Activated T-helper 1 cell treated with anti-CD3 and anti-CD28 coated beads, Interleukin-2, amount 50 U/mL, for 16 hours (primary cell): ENCODE measurements at regions not wholly inside any gene's neighbourhood (a gene's known extent, or its start where the extent isn't known, plus 50 kb on each side); places are given as distances from the start of the nearest gene placed in this dataset.

Source experiments
- DNase-seq, 2 donors: peaks; one replicate each; pipeline ENCODE4 v3.0.0-alpha.2; 2020; ENCODE audit warnings: low read depth in 1 of 2, low spot score in 1 of 2

DNA sequence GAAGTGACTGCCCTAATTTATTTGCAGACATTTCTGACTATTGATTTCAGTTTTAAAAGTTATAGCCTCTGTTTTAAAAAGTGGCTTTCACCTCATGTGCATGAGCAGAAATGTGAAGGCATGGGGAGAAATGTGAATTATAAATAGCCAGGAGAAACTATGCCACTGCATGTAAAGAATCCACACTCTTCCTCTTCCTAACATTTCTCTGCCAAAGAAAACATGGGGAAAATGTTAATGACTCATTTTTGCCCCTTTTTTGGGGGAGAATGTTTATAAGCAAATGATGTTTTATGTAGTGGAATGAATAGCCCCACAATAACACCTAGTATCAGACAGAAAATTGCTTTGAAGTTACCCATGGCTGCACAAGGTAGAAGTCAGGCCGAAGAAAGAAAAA, 249.0 kb upstream of the TANK start:
- DNase-seq = no peak

DNA sequence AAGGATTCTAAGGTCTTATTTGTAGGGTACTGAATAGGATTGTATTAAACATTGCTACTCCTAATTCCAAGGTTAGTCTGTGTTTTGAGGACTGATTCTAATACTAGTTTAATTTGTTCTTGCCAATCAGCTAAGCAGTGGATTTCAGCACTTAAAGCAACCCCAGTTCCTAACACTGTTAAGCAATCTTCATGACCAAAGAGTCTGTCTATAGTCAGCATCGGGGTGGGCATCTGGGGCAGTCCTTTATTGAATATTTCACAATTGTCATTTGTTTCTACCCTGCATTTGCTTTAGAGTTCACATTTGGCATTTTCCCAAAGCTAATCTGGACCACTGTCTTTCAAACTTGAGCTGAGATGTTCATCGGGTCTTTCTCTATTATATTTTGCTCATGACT, 248.0 kb upstream of the TANK start:
- DNase-seq = no peak

DNA sequence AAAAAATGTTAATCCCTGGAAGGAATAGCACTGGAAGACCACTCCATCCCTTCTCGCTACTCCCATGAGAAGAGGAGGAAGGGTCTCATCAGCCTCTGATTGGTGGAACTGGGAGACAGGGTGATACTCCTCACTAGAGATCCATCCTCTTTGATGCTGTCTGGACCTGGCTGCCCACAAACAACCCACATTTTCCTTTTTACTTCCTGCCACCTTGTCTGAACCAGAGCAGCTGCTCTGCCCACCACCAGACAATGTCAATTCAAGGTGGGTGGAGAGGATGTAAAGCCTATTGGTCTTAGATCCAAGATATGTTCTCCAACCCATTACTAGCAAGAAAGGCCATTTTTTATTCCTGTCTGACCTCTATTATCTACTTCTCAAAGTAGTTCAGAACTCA, 246.9 kb upstream of the TANK start:
- DNase-seq = no peak

DNA sequence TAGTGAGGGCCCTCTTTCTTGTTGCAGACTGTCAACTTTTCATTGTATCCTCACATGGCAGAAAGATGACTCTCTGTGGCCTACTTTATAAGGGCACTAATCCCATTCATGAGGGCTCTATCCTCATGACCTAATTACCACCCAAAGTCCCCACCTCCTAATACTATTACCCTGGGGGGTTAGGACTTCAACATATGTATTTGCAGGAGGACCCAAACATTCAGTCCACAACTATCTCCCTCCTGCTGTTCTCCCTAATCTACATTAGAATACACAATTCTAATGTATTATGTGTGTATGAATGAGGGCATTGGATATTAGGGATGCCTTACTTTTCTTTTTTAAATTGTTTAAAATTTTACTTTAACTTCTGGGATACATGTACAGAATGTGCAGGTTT, 246.0 kb upstream of the TANK start:
- DNase-seq = no peak

DNA sequence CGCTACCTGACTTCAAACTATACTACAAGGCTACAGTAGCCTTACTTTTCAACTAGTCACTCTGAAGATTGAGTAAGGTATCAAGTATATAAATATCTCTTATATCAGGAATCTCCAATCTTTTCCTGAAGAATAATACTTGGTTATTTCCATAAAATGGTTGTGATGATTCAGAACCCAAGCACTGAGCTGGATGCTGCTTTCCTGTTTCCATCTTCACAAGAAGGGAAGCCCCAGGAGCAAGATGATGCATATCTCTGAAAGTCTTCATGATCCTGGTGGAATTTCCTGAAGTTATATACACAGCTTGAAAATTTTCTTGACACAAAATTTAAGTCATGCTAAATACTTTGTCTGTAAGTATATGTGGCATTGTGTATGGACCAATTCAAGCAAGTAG, 243.9 kb upstream of the TANK start:
- DNase-seq = no peak

DNA sequence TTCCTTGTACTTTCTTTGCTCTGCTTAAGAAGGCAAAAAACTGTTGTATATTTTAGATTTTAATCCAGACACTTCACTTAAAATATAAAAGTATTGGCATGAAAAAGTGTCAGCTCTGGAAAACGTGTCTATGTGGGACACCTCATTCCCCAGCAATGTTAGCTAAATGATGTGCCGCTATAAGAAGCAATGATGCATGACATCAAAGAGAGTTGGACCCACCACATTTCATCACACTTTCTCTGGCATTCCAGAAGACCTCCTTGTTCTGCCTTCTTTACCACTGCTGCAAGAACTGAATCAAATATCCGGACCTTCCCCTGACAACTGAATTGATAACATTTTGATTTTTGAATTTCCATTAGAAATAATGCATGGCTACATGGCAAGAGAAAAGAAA, 242.4 kb upstream of the TANK start:
- DNase-seq = no peak

DNA sequence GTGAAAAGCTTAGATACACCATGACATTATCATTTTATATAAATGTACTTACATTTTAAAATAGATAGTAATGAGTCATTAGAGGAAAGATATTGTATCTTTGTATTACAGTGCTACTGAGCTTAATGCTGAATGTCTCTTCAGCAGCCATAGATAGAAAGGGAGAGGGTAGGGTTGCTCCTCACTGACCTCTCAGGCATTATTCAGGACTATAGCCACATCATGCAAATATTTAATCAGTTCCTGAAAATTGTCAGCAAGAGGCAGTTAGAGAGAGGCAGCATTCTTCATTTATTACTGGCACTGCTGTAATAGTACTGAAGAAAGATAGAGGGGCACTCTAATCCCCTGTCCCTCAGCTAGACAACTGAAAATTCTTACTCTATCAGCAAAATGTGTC, 242.0 kb upstream of the TANK start:
- no peak for DNase-seq

DNA sequence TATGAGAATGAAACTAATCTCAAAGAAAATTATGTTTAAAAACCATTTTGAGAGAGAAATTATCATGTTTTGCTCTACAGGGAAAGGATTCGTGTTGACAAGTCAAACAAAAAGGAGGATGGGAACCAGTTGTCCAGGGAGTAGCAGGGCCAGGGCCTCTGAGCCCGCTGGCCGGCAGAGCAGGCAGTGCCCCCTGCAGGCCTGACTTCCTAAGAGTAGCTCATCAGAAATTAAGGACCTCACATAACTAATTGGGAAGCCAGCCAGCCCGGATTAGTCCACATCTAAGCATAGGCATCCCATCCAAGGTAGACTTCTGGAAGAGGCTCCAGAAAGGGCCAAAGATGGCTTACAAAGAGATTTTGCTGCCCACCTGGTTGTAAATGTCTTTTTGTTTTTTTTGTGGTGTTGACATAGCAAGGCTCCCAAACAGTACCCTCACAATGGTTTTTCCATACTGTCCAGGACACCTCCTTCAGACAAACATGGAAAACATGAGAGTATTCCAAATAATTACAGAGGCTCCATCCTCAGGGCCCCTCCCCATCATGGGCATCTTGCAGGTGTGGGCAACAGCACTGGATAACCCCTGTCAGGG, 241.2 kb upstream of the TANK start:
- peak in 1 of 2 donors; percentile 6 for DNase-seq

DNA sequence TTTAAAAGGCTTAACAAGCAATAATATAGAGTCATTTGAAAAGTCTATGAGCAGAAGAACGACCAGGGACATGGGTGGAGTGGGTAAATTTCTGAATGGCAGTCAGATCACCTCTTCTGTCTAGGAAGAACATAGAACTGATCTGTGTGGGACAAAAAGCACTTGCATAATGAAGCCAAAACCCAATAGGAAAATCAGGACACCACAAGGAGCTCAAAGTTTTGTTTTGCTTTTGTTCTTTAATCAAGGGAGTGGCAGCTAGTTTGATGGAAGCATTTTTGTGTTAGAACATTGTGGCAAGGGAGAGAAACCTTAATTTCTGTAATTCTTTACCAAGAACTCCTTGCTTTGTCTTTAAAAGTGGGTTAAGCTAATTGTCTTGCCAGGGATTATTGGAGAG, 240.2 kb upstream of the TANK start:
- DNase-seq = no peak

DNA sequence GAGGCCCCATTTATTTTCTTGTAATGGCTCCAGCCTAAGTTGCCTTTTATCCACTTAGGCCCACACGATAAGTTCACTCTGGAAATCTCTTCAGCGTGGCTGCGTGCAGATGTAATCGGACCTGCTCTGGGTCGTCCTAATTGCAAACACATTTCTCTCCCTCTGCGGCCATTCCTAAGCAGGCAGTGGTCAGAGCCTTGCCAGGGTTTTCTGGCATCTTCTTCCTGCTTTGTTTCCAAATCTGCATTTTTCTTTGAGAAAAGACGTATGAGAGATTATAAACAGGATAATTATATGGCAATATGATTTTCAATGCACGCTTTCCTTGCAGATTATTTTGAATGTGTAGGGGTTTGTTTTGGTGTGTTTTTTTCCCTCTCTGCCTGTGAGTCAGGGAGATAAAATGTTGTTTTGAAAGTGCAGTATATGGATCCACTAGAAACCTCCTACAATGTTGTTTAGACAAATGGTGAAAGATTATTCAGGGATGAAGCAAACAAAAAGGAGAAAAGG, 239.4 kb upstream of the TANK start:
- DNase-seq = no peak

DNA sequence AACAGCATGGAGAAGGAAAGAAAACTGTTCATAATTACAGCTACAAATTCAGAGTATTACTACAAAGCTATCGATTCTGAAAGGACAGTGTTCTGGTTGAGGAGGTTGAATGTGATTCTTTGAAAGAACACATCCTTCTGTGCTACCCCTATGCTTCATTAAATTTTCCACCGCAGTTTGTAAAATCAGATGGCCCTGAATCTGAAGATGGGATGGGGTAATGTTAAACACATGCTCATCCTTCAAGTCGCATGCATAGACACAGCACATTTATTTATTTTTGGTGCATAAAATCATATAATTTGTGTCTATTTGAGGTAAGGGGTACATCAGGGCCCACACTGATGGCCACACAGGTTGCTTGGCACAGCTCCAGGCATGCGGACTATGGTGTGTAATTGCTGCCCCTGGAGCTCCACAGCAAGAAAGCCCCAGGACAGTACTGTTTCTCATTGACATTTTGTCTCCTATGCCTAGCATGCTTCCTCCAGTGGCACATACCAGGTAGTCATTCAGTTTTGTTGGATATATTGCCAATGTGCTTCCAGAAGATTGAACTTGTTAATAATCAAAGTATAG, 238.8 kb upstream of the TANK start:
- DNase-seq = no peak

DNA sequence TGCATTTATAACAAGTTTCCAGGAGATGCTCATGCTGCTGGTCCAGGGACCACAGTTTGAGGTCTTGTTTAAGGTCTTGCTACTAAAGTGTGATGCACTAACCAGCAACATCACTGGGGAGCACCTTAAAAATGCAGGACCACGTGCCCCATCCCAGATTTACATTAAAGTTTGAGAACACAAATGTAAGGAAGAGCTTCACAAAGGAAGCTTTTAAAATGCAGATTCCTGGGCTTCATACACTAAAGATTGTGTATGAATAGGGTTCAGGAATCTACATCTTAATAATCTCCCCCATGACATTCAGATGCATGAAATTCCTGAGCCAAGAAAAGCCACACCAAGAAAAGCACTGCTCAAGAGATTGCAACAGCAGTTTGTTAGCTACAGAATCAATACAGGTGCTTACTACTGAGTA, 235.3 kb upstream of the TANK start:
- no peak for DNase-seq

DNA sequence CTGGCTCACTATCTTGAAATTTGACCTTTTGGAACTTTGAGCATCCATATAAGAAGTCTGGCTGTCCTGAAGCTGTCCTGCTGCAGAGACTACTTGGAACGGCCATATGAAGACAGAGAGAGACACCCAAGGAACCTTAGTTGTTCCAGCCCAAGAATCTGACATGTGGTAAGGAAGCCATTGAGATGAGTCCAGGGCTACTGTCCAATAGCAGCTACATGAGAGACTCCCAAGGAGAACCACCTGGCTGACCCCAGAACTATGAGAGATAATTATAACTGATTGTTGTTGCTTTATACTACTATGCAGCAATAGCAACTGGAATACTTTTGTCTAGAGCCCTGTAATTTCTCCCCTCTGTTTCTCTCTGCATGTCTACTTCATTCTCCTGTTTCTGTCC, 234.3 kb upstream of the TANK start:
- no peak for DNase-seq

DNA sequence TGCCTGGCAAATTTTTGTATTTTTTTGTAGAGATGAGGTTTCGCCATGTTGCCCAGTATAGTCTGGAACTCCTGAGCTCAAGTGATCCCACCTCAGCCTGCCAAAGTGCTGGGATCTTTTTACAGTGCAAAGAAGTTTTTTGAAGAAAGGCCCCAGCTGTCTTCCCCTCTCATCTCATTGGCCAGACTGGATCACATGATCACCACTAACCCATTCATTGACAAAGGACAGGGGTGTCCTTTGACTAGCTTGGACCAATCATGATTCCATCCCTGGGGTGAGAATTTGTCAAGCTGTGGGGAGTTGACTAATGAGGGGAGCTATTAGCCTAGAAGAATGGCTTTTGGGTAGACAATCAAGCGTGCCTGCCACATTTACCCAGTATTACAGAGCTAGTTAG, 232.9 kb upstream of the TANK start:
- no peak for DNase-seq

DNA sequence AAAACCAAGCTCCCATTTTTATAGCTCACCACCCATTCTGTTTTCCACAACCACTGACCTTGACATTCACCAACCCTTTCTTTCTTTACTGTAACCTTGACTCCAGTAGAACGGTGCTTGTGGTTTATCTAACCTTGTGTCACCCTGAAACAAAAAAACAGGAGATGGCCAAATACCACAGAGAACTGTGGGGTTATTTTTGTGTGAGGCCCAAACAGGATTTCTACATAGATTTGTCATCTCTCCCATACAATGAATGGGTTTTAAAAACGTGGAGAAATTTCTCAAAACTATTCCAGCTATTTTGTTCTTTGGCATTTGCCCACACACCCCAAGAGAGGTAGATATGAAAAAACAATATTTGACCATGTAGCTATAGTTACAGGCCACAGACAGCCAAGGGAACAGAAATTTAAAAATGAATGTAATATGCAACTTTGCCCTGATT, 231.3 kb upstream of the TANK start:
- DNase-seq = no peak

DNA sequence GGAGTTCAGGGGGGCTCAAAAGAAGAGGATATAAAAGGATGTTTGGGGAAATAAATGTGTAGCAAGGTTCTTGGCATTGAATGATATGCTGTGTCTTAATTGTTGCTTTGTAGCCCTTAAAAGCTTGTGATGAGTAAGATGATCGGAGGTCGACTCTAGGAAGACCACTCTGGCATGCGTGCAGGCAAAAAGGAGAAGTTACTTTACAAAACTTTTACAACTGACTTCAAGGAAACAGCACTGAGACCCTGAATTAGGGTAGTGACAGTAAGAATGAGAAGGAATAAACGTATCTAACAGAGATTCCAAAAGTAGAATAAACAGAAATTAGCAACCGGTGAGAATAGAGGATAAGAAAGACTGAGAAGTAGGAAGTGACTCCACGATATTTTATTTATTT, 228.7 kb upstream of the TANK start:
- DNase-seq = no peak

DNA sequence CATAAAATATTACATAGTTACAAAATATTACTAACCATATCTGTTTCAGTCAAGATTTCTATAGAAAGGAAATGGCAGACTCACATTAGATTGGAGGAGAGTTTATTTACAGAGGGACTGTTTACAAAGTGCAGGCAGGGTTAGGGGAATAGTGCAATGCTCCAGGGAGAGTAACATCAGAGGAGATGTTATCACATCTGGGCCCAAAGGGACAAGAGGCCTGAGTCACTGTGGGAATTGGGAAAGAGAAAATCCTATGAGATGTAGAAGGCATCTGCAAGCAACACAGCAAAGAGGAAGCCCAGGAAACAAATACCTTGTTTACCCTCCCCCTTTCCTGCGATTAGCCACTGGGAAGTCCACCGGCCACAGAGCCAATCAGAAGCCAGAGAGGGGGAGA, 227.3 kb upstream of the TANK start:
- no peak for DNase-seq

DNA sequence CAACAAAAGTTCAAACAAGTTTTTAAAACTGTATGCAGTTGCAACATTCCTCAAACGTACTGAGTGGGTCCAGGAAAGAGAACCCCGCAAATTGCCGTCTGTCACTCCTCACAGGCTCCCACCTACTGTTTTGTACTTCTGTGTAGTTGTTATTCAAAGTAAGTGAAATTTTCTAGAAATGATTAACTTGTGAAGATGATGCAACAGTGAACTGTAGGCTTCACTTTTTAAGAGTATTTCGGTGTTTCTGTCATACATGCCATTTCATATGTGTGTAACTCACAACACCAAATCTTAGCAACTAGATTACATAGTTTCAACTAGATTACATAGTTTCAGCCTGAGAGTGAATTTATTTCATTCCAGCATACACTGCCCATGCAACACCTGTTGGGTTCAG, 226.0 kb upstream of the TANK start:
- DNase-seq = no peak

DNA sequence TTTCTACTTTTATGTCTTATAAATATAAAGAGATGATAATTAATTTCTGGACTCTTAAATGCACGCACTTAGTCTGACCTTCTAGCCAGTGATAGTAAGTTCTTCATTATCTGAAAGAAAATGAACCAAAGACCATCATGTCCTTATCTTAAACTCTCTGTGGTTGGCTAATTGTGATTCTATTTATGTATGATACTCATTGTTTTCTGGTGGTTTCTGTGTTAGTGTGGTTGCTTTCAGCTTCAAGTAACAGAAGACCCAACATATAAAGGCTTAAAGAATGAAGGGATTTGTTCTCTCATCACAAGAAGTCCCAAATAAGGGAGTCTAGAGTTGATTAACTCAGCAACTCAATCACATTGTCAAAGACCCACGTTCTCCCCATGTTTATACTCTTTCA, 225.2 kb upstream of the TANK start:
- DNase-seq = no peak

DNA sequence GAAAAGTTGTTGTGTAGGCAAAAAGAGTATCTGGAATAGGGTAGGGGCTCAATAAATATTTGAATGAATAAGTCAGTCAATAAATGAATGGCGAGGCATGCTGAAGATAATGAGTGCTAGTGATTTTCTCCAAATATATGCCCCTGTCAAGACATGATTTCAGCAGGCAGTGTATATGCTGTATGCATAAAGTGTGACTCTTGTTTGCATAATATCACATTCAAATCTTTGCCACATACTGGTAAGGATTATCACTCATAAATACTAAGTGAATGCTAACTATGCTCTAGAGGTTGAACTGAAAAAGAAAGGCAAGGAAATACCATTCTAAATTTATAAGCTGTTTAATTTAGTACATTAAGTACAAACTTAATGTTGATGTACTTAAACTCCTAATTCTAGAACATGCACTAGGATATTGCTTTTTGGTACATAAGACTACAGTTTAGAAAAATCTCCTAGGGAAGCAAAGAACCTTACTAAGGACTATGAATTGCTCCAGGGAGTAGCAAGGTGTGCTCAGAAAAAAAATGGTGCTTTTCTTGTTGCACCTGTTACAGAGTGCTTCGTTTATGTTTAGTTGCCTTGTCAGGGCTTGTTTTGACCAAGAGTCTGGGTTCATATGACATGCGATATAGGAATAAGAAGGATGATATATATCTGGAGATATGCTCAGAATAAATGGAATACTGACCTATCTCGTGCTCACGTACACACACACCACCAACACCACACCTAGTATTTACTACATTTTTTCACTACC, 224.0 kb upstream of the TANK start:
- no peak for DNase-seq

DNA sequence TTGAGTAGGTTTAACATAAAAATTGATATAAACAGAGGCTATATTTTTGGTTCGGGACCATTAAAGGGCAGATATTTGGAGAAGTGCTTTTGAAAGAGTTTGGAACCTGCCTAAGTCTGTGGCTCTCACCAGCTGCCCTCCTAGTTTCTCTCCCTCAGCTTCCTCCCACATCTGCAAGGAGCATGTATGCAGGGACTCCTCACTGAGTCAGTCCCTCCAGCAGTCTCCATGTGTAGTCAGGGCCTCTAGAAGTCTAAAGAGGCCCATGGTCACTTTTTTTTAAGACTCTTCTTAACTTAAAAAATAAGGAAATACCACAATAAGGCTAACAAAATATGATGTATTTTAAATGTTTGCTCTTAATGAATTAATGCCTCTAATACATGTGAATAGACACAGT, 220.0 kb upstream of the TANK start:
- DNase-seq = no peak

DNA sequence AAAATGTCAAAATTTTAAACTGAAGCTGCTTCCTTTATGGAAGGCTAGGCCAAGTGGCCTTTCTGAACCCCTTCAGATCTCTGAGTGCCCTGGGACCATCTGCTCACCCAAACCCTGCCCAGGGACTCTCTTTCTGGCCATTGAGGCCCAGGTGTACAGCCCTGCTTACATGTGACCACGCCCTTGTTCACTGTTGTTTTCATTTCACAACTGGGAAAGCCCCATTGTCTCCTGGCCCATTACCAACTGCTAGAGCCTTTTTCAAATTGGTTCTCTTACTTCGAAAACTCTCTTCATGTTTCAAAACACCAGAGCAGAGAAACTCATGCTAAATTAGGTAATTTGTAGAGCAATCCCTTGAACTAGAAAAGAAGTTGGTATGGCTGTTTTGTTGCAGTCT, 219.5 kb upstream of the TANK start:
- DNase-seq = no peak
